HFF-Myc (cell line): ENCODE measurements at regions not wholly inside any gene's neighbourhood (a gene's known extent, or its start where the extent isn't known, plus 50 kb on each side); places are given as distances from the start of the nearest gene placed in this dataset.

ENCODE experiments used
- DNase-seq: peaks from one replicate; pipeline ENCODE4 v3.0.0-alpha.2; 2011; ENCODE audit warnings: low read depth; ENCODE audit errors: extremely low read depth
- H3K4me3 ChIP-seq: replicated peaks from 2 replicates; pipeline ENCODE4 v1.5.1; 2011; ENCODE audit warnings: low read depth, mild to moderate bottlenecking, control low read depth, low read length
- CTCF ChIP-seq: IDR thresholded peaks from 2 replicates; pipeline ENCODE4 v1.5.1; 2012; ENCODE audit warnings: mild to moderate bottlenecking, low read depth, low read length, control low read depth; ENCODE audit errors: missing control alignments

GRCh38 chrX:20571611-20572010 is 304.9 kb upstream of the RPS6KA3 start:
- DNase-seq: no peak
- no peak overlapping the region for H3K4me3 ChIP-seq

GRCh38 chrX:20567108-20567507 is 300.4 kb upstream of the RPS6KA3 start:
- no peak for TF ChIP-seq CTCF
- H3K4me3 ChIP-seq: no peak overlapping the region
- no peak for DNase-seq

More at GRCh38 chrX:20571611-20572010, 304.9 kb upstream of the RPS6KA3 start:
- no peak for TF ChIP-seq CTCF

GRCh38 chrX:20547611-20548051 is 280.9 kb upstream of the RPS6KA3 start:
- TF ChIP-seq CTCF: no peak
- no peak overlapping the region for H3K4me3 ChIP-seq
- no peak for DNase-seq

GRCh38 chrX:20545538-20545937 is 278.8 kb upstream of the RPS6KA3 start:
- no peak for DNase-seq
- no peak overlapping the region for H3K4me3 ChIP-seq
- no peak for TF ChIP-seq CTCF

- TF ChIP-seq CTCF: no peak
- no peak for DNase-seq
- H3K4me3 ChIP-seq: no peak overlapping the region
These were observed 275.4 kb upstream of the RPS6KA3 start for GRCh38 chrX:20542072-20542471.

- no peak overlapping the region for H3K4me3 ChIP-seq
- no peak for TF ChIP-seq CTCF
- no peak for DNase-seq
These were observed 272.3 kb upstream of the RPS6KA3 start for GRCh38 chrX:20538974-20539373.

GRCh38 chrX:20531667-20532066 is 265.0 kb upstream of the RPS6KA3 start:
- TF ChIP-seq CTCF: no peak
- no peak for DNase-seq
- H3K4me3 ChIP-seq: no peak overlapping the region
